DOHH2 (cell line): ENCODE measurements at regions not wholly inside any gene's neighbourhood (a gene's known extent, or its start where the extent isn't known, plus 50 kb on each side); places are given as distances from the start of the nearest gene placed in this dataset.

Experiments used
- H3F3A ChIP-seq: fragments of 200-600 bp; sonication (generic), shearing (Covaris generic); 2 replicates; pipeline ENCODE4 v1.6.0; 2016; ENCODE audit warnings: antibody characterized with exemption, mild to moderate bottlenecking; ENCODE audit not compliant: control insufficient read depth, insufficient read depth
- H3K27ac ChIP-seq: fragments of 200-600 bp; sonication (generic); 2 replicates; pipeline ENCODE4 v1.5.1; 2014; ENCODE audit warnings: low read depth, mild to moderate bottlenecking, low read length, moderate library complexity
- H3K27me3 ChIP-seq: fragments of 200-600 bp; sonication (generic); 2 replicates; pipeline ENCODE4 v1.6.1; 2014; ENCODE audit warnings: mild to moderate bottlenecking, low read length, mixed read lengths; ENCODE audit not compliant: control insufficient read depth
- H3K36me3 ChIP-seq: fragments of 200-600 bp; sonication (generic); 2 replicates; pipeline ENCODE4 v1.6.1; 2014; ENCODE audit warnings: mild to moderate bottlenecking, low read length, moderate library complexity, mixed read lengths; ENCODE audit not compliant: control insufficient read depth
- H3K4me1 ChIP-seq: fragments of 200-600 bp; sonication (generic); 2 replicates; pipeline ENCODE4 v1.6.1; 2014; ENCODE audit warnings: mild to moderate bottlenecking, low read length, mixed read lengths; ENCODE audit not compliant: control insufficient read depth
- H3K4me2 ChIP-seq: fragments of 200-600 bp; sonication (generic); 2 replicates; pipeline ENCODE4 v1.6.0; 2014; ENCODE audit warnings: mild to moderate bottlenecking, low read length, moderate library complexity
- H3K4me3 ChIP-seq: fragments of 200-600 bp; sonication (generic); 2 replicates; pipeline ENCODE4 v1.5.1; 2014; ENCODE audit warnings: mild to moderate bottlenecking, low read length, mixed read lengths
- H3K79me2 ChIP-seq: fragments of 200-600 bp; sonication (generic); 2 replicates; pipeline ENCODE4 v1.6.1; 2014; ENCODE audit warnings: mild to moderate bottlenecking, low read length, mixed read lengths; ENCODE audit not compliant: control insufficient read depth
- H3K9me2 ChIP-seq: fragments of 200-600 bp; sonication (generic); replicated peaks from 2 replicates; pipeline ENCODE4 v1.6.1; 2014; ENCODE audit warnings: mild to moderate bottlenecking, low read length, mixed read lengths; ENCODE audit not compliant: control insufficient read depth
- H3K9me3 ChIP-seq: fragments of 200-600 bp; sonication (generic); 2 replicates; pipeline ENCODE4 v1.6.1; 2014; ENCODE audit warnings: antibody characterized with exemption, low read length, mixed read lengths; ENCODE audit not compliant: control insufficient read depth, insufficient read depth
- H4K20me1 ChIP-seq: fragments of 200-600 bp; sonication (generic); 2 replicates; pipeline ENCODE4 v1.6.0; 2014; ENCODE audit warnings: low read depth, mild to moderate bottlenecking, antibody characterized with exemption, low read length, moderate library complexity; ENCODE audit not compliant: control insufficient read depth, insufficient read depth
- CTCF ChIP-seq: fragments of 200-600 bp; sonication (generic); IDR thresholded peaks from one replicate; pipeline ENCODE4 v1.5.1; 2014; ENCODE audit warnings: antibody characterized with exemption, mild to moderate bottlenecking, low read depth, low read length; ENCODE audit not compliant: poor library complexity, severe bottlenecking
- EZH2phosphoT487 ChIP-seq: fragments of 200-600 bp; sonication (generic); IDR thresholded peaks from 2 replicates; pipeline ENCODE4 v1.6.1; 2017; ENCODE audit warnings: borderline replicate concordance, mild to moderate bottlenecking, antibody characterized with exemption, low read length, moderate library complexity, mixed read lengths

DNA sequence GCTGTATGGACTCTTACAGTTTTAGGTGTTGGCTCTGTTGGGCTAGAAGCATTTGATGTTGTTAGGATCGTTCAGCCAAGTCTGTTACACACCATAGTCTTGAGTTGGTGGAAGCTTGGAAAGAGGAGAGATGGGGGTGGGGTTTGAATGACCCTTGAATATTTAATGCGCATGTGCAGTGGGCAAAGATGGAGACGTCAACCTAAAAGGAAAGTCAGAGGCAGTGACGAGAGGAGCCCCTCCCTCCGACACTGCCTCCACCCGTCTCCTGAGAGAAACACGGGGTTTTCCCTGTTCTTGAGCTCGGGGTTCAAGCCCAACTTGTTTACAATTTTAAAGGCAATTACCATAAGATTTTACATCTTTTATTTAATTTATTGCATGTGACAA, 311.4 kb downstream of the SHQ1 start:
- Histone ChIP-seq H3K4me3 (no peak overlapping the region), H3K4me2 (no peak overlapping the region)
- no peak for TF ChIP-seq EZH2phosphoT487
- TF ChIP-seq CTCF, result no peak

GRCh38 chr3:72536206-72536877, 311.9 kb downstream of the SHQ1 start:
- Histone ChIP-seq H3K4me2 (no peak overlapping the region), H3K36me3 (no peaks in the 10 kb centered on the region), H4K20me1 (no peaks in the 10 kb centered on the region), H3K4me3 (no peak overlapping the region), H3F3A (no peaks in the 10 kb centered on the region), H3K27me3 (no peaks in the 10 kb centered on the region; the same call in 1 of the 2 replicates), H3K9me2 (no peaks in the 10 kb centered on the region), H3K27ac (no peak overlapping the region), H3K4me1 (no peaks in the 10 kb centered on the region), H3K79me2 (no peaks in the 10 kb centered on the region), H3K9me3 (no peaks in the 10 kb centered on the region)
- TF ChIP-seq CTCF, result no peak
- no peak for TF ChIP-seq EZH2phosphoT487

More for the DNA sequence above, 311.4 kb downstream of the SHQ1 start:
- Histone ChIP-seq H3K27me3 (no peaks in the 10 kb centered on the region; the same call in 1 of the 2 replicates), H3K9me3 (no peaks in the 10 kb centered on the region), H3K4me1 (no peaks in the 10 kb centered on the region), H3K36me3 (no peaks in the 10 kb centered on the region), H3F3A (no peaks in the 10 kb centered on the region), H3K9me2 (no peaks in the 10 kb centered on the region), H4K20me1 (no peaks in the 10 kb centered on the region), H3K79me2 (no peaks in the 10 kb centered on the region), H3K27ac (no peak overlapping the region)

- Histone ChIP-seq H3K4me3 (no peak overlapping the region), H3F3A (no peaks in the 10 kb centered on the region), H4K20me1 (no peaks in the 10 kb centered on the region), H3K27me3 (peaks cover 3% of the 10 kb centered on the region), H3K36me3 (no peaks in the 10 kb centered on the region), H3K4me2 (no peak overlapping the region), H3K9me2 (no peaks in the 10 kb centered on the region), H3K79me2 (no peaks in the 10 kb centered on the region), H3K9me3 (no peaks in the 10 kb centered on the region), H3K27ac (no peak overlapping the region), H3K4me1 (no peaks in the 10 kb centered on the region)
- no peak for TF ChIP-seq CTCF
- TF ChIP-seq EZH2phosphoT487, result no peak
Observed at GRCh38 chr3:72535772-72536171, 312.5 kb downstream of the SHQ1 start.
